OCI-LY7 (cell line): ENCODE measurements at regions not wholly inside any gene's neighbourhood (a gene's known extent, or its start where the extent isn't known, plus 50 kb on each side); places are given as distances from the start of the nearest gene placed in this dataset.

Experiments
- BruUV-seq: library from RNA; stranded (reverse); fragments of 400-500 nt; replicated peaks from 2 replicates; lab custom pipeline; 2021; lab: Mats Ljungman, UMichigan
- CTCF ChIA-PET: fragments of 300-600 bp; sonication (Branson Sonifier 250); formaldehyde crosslinking; loops from one replicate; lab custom pipeline; 2022; ENCODE audit warnings: antibody characterized with exemption; ENCODE audit not compliant: unreplicated experiment; lab: Charles Lee
- POLR2A ChIA-PET: fragments of 300-600 bp; sonication (Branson Sonifier 250); formaldehyde crosslinking; loops from one replicate; lab custom pipeline; 2022; ENCODE audit warnings: antibody characterized with exemption; lab: Charles Lee
- DNase-seq: peaks from one replicate; pipeline ENCODE4 v3.0.0-alpha.2; 2015; ENCODE audit warnings: low spot score
- H2AFZ ChIP-seq: fragments of 200-600 bp; sonication (generic), shearing (Covaris generic); 2 replicates; pipeline ENCODE4 v1.6.1; 2014; ENCODE audit warnings: mild to moderate bottlenecking, antibody characterized with exemption, low read length, moderate library complexity
- H3K27ac ChIP-seq: fragments of 200-600 bp; sonication (generic); 2 replicates; pipeline ENCODE4 v1.5.1; 2014; ENCODE audit warnings: mixed run types, low read depth, mild to moderate bottlenecking, moderate library complexity, low read length, inconsistent platforms; ENCODE audit not compliant: poor library complexity, severe bottlenecking
- H3K36me3 ChIP-seq: fragments of 200-600 bp; sonication (generic); 2 replicates; pipeline ENCODE4 v1.6.1; 2014; ENCODE audit warnings: mild to moderate bottlenecking, antibody characterized with exemption, low read length, moderate library complexity, mixed read lengths; ENCODE audit not compliant: insufficient read depth
- H3K4me1 ChIP-seq: fragments of 200-600 bp; sonication (generic); 2 replicates; pipeline ENCODE4 v1.5.1; 2014; ENCODE audit warnings: mild to moderate bottlenecking, low read length; ENCODE audit not compliant: insufficient read depth, poor library complexity, severe bottlenecking
- H3K4me2 ChIP-seq: fragments of 200-600 bp; sonication (generic); 2 replicates; pipeline ENCODE4 v1.6.1; 2014; ENCODE audit warnings: mild to moderate bottlenecking, low read length
- H3K4me3 ChIP-seq: fragments of 200-600 bp; sonication (generic); 2 replicates; pipeline ENCODE4 v1.5.1; 2014; ENCODE audit warnings: mild to moderate bottlenecking, low read depth, low read length; ENCODE audit not compliant: poor library complexity, severe bottlenecking
- H3K79me2 ChIP-seq: fragments of 200-600 bp; sonication (generic); 2 replicates; pipeline ENCODE4 v1.6.1; 2016; ENCODE audit warnings: low read depth, mild to moderate bottlenecking, low read length, moderate library complexity, mixed read lengths; ENCODE audit not compliant: insufficient read depth
- H3K9me2 ChIP-seq: fragments of 200-600 bp; sonication (generic); 2 replicates; pipeline ENCODE4 v1.6.1; 2016; ENCODE audit warnings: mild to moderate bottlenecking, low read length, mixed read lengths; ENCODE audit not compliant: insufficient read depth
- H3K9me3 ChIP-seq: fragments of 200-600 bp; sonication (generic); 2 replicates; pipeline ENCODE4 v1.6.1; 2014; ENCODE audit warnings: mild to moderate bottlenecking, mixed run types, low read length, mixed read lengths
- H4K20me1 ChIP-seq: fragments of 200-600 bp; sonication (generic); 2 replicates; pipeline ENCODE4 v1.6.1; 2014; ENCODE audit warnings: mild to moderate bottlenecking, antibody characterized with exemption, low read length, moderate library complexity, mixed read lengths; ENCODE audit not compliant: insufficient read depth
- EZH2phosphoT487 ChIP-seq: fragments of 200-600 bp; sonication (generic); IDR thresholded peaks from 2 replicates; pipeline ENCODE4 v1.6.1; 2018; ENCODE audit warnings: low read depth, borderline replicate concordance, mild to moderate bottlenecking, mixed run types, antibody characterized with exemption, low read length, moderate library complexity, mixed read lengths
- intact Hi-C: fragments of 100-400 bp; cut with micrococcal nuclease; formaldehyde crosslinking; loops from one replicate; pipeline ENCODE4 v1.10.0; 2022; ENCODE audit not compliant: unreplicated experiment
- TF ChIP-seq, protein P1 (sequence below): fragments of 200-600 bp; sonication (generic); conservative IDR thresholded peaks from 2 replicates; pipeline ENCODE4 v1.5.1; 2014; ENCODE audit warnings: mild to moderate bottlenecking, antibody characterized with exemption, low read length, moderate library complexity, mixed read lengths

DNA sequence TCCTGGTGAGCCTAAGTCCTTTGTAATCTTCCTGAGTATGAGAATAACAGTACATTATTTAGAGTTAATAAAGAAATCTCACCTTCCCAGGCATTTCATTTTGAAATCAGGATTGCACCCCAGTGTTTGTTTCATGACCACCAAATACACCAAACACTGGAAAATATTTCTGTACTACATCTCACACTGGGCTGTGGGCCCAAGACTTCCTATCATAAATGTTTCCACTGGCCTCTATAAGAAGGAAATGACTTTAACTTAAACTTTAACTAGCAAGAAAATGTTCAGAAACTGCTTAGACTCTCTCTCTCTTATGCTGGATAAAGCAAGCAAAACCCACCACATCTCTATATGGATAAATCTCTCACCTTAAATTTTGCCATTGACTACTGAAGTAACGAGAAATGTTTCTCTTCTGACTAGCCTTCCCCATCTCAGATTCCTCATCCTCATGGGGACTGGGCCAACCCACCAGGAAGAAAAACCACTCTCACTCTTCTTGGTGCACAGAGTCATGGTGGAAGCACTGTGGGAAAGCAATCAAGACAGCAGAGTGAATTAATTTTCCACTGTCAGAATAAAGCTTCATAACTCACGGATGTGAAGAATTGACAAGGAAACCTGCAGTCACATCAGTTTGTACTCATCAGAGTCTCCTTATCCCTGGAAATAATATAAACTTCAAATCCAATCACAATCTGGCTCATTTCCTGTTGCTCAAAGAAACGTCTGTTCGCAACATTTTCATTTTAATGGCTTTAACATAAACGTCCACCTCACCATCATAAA, 859.6 kb downstream of the EPHA3 start:
- POLR2A ChIA-PET, result interaction anchor here (0.6 kb wide), 1 partner anchor 135 kb away, joined by 3 read pairs; no protein-coding TSS in a partner anchor
- DNase-seq, result no peak

DNA sequence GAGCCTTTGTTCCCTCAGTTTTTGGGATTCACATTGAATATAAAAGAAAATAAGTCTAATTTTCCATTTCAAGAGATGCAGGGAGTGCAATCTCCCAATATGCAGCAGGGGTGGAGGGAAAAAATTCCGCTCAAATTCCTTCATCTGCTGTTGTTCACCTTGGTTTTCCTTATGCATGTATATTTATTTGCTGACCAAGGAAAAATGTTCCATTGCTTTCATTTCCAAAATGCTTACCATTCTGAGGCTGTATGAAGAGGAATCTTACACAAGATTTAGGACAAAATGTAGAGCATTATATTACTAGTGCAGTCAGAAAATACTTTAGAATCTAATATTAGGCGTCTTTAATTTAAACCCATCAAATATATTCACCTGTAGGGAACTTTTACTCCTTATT, 863.9 kb downstream of the EPHA3 start:
- DNase-seq, result no peak
- Histone ChIP-seq H3K36me3 (no peaks in the 10 kb centered on the region), H3K4me3 (no peak overlapping the region), H3K4me2 (no peak overlapping the region), H4K20me1 (no peaks in the 10 kb centered on the region), H2AFZ (no peak overlapping the region), H3K9me2 (no peaks in the 10 kb centered on the region), H3K79me2 (no peaks in the 10 kb centered on the region), H3K9me3 (0 out of 2 replicates have a peak, but pooled peaks cover 4% of the 10 kb centered on the region), H3K27ac (no peak overlapping the region), H3K4me1 (no peaks in the 10 kb centered on the region)
- ChIA-PET CTCF (no interaction called here), POLR2A (no interaction called here)
- TF ChIP-seq EZH2phosphoT487, result no peak
- TF ChIP-seq, protein P1, sequence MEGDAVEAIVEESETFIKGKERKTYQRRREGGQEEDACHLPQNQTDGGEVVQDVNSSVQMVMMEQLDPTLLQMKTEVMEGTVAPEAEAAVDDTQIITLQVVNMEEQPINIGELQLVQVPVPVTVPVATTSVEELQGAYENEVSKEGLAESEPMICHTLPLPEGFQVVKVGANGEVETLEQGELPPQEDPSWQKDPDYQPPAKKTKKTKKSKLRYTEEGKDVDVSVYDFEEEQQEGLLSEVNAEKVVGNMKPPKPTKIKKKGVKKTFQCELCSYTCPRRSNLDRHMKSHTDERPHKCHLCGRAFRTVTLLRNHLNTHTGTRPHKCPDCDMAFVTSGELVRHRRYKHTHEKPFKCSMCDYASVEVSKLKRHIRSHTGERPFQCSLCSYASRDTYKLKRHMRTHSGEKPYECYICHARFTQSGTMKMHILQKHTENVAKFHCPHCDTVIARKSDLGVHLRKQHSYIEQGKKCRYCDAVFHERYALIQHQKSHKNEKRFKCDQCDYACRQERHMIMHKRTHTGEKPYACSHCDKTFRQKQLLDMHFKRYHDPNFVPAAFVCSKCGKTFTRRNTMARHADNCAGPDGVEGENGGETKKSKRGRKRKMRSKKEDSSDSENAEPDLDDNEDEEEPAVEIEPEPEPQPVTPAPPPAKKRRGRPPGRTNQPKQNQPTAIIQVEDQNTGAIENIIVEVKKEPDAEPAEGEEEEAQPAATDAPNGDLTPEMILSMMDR, result no peak
- intact Hi-C loops, result no loop called here
- BruUV-seq, result no TSS peak

More for the DNA sequence above, 859.6 kb downstream of the EPHA3 start:
- Histone ChIP-seq H3K4me2 (no peak overlapping the region), H3K4me1 (no peaks in the 10 kb centered on the region), H3K9me3 (0 out of 2 replicates have a peak, but pooled peaks cover 4% of the 10 kb centered on the region), H3K36me3 (no peaks in the 10 kb centered on the region), H2AFZ (no peak overlapping the region), H3K4me3 (no peak overlapping the region), H3K79me2 (no peaks in the 10 kb centered on the region), H4K20me1 (no peaks in the 10 kb centered on the region), H3K27ac (no peak overlapping the region), H3K9me2 (no peaks in the 10 kb centered on the region)
- no peak for TF ChIP-seq EZH2phosphoT487
- TF ChIP-seq, protein P1, result no peak
- intact Hi-C loops, result no loop called here
- no TSS peak for BruUV-seq
- CTCF ChIA-PET, result no interaction called here

DNA sequence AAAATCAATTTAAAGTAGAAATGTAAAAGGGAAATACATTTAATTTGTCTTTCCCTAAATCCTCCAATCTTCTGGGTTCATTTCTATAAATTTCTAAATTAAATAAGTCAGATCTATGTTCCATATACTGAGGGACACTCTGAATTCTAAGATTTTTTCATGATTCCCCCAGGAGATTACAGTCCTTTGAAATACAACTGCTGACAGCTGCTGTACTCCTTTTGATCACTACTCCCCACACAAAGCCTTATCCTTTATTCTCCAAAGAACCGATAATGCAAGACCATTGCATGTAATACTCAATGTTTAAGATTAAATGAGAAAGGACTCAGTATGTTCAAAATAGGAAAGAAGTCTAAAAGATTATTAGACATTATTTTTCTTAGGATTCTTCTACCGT, 865.7 kb downstream of the EPHA3 start:
- no peak for DNase-seq
- intact Hi-C loops, result no loop called here
- POLR2A ChIA-PET, result no interaction called here
- BruUV-seq, result no TSS peak
- H3K4me1 ChIP-seq, result no peaks in the 10 kb centered on the region
- H3K27ac ChIP-seq, result no peak overlapping the region
- no peak overlapping the region for H2AFZ ChIP-seq
- H3K4me2 ChIP-seq, result no peak overlapping the region
- H3K36me3 ChIP-seq, result no peaks in the 10 kb centered on the region
- no peaks in the 10 kb centered on the region for H3K79me2 ChIP-seq
- no peaks in the 10 kb centered on the region for H3K9me2 ChIP-seq
- no peaks in the 10 kb centered on the region for H3K9me3 ChIP-seq
- TF ChIP-seq EZH2phosphoT487, result no peak
- TF ChIP-seq, protein P1, result no peak
- H4K20me1 ChIP-seq, result no peaks in the 10 kb centered on the region
- no peak overlapping the region for H3K4me3 ChIP-seq
- CTCF ChIA-PET, result no interaction called here
